OCI-LY1 (cell line): ENCODE measurements at regions not wholly inside any gene's neighbourhood (a gene's known extent, or its start where the extent isn't known, plus 50 kb on each side); places are given as distances from the start of the nearest gene placed in this dataset.

Experiments
- CTCF ChIP-seq: fragments of 200-600 bp; sonication (generic), shearing (Covaris generic); IDR thresholded peaks from 2 replicates; pipeline ENCODE4 v1.5.1; 2017; ENCODE audit warnings: mild to moderate bottlenecking, antibody characterized with exemption, low read length, moderate library complexity, mixed read lengths
- EZH2 ChIP-seq: fragments of 200-600 bp; sonication (generic), shearing (Covaris generic); IDR thresholded peaks from 2 replicates; pipeline ENCODE4 v1.8.0; 2017; ENCODE audit warnings: borderline replicate concordance, mixed run types, mild to moderate bottlenecking, antibody characterized with exemption, low read length, moderate library complexity, mixed read lengths

DNA sequence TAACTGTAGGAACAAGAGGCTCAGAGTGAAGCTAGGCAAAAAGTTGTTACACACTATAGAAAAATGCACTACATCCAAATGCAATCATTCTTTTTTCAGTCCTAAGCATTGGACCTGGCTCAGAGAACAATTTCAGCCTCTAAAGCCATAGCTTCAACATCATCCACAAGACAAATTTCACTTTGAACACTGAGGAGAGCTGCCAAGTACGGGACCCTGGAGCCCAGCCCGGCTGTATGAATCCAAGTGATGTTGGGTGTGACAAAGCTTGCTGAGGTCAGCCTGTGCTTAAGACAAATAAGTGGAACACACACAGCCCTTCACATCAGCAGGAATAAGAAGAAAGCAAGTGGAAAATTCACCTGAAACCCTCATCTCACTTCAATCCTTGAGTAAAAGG, 233.1 kb upstream of the PFKP start:
- TF ChIP-seq CTCF = no peak
- no peak for TF ChIP-seq EZH2
